ENCODE measurements at regions not wholly inside any gene's neighbourhood (a gene's known extent, or its start where the extent isn't known, plus 50 kb on each side); places are given as distances from the start of the nearest gene placed in this dataset.

- Histone ChIP-seq H3K4me3 (ENCODE audit: severe bottlenecking) (no peak overlapping the region), H3K27ac (ENCODE audit: poor library complexity, severe bottlenecking) (no peak overlapping the region), H3K27me3 (ENCODE audit: insufficient read depth, poor library complexity, severe bottlenecking) (no peaks in the 10 kb centered on the region), H3K9me3 (ENCODE audit: severe bottlenecking) (no peaks in the 10 kb centered on the region), H3K36me3 (ENCODE audit: low read depth) (no peaks in the 10 kb centered on the region), H3K4me1 (ENCODE audit: insufficient read depth, poor library complexity, severe bottlenecking) (peaks cover 6% of the 10 kb centered on the region)
- no peak for DNase-seq (ENCODE audit: low spot score)
- ATAC-seq (ENCODE audit: low read depth), result no peak
- no peak for TF ChIP-seq CTCF (IDR thresholded peaks at IDR 0.05; ENCODE audit: poor library complexity, severe bottlenecking)
These were observed 52.3 kb upstream of the SIM2 start for GRCh38 chr21:36646645-36647044.

GRCh38 chr21:36647279-36648093 lies 51.4 kb upstream of the SIM2 start:
- H3K27me3 ChIP-seq (ENCODE audit: insufficient read depth, poor library complexity, severe bottlenecking), result no peaks in the 10 kb centered on the region
- H3K4me3 ChIP-seq (ENCODE audit: severe bottlenecking), result no peak overlapping the region
- H3K4me1 ChIP-seq (ENCODE audit: insufficient read depth, poor library complexity, severe bottlenecking), result peaks cover 6% of the 10 kb centered on the region
- H3K36me3 ChIP-seq (ENCODE audit: low read depth), result no peaks in the 10 kb centered on the region
- ATAC-seq (ENCODE audit: low read depth), result peak; percentile 64
- no peak overlapping the region for H3K27ac ChIP-seq (ENCODE audit: poor library complexity, severe bottlenecking)
- DNase-seq (ENCODE audit: low spot score), result no peak
- no peaks in the 10 kb centered on the region for H3K9me3 ChIP-seq (ENCODE audit: severe bottlenecking)
- no peak for TF ChIP-seq CTCF (IDR thresholded peaks at IDR 0.05; ENCODE audit: poor library complexity, severe bottlenecking)
